HG03060 (cell line): ENCODE measurements at regions not wholly inside any gene's neighbourhood (a gene's known extent, or its start where the extent isn't known, plus 50 kb on each side); places are given as distances from the start of the nearest gene placed in this dataset.

Experiments
- ATAC-seq: cut with Tn5 transposase; IDR thresholded peaks from one replicate; pipeline ENCODE4 v1.9.1; 2021; ENCODE audit warnings: low read depth, moderate number of reproducible peaks; ENCODE audit not compliant: unreplicated experiment

- no peak for ATAC-seq
Measured at GRCh38 chr5:74251141-74252035, 389.1 kb downstream of the ENC1 start.

GRCh38 chr5:74250304-74251102 is 390.0 kb downstream of the ENC1 start:
- ATAC-seq = no peak

GRCh38 chr5:74248576-74248975 is 392.0 kb downstream of the ENC1 start:
- ATAC-seq = no peak

- no peak for ATAC-seq
Measured at GRCh38 chr5:74244406-74244805, 396.1 kb downstream of the ENC1 start.

- ATAC-seq = no peak
Measured at GRCh38 chr5:74243634-74244033, 396.9 kb downstream of the ENC1 start.

- no peak for ATAC-seq
Measured at GRCh38 chr5:74242516-74242915, 398.0 kb downstream of the ENC1 start.

GRCh38 chr5:74241751-74242140 is 398.8 kb downstream of the ENC1 start:
- no peak for ATAC-seq

DNA sequence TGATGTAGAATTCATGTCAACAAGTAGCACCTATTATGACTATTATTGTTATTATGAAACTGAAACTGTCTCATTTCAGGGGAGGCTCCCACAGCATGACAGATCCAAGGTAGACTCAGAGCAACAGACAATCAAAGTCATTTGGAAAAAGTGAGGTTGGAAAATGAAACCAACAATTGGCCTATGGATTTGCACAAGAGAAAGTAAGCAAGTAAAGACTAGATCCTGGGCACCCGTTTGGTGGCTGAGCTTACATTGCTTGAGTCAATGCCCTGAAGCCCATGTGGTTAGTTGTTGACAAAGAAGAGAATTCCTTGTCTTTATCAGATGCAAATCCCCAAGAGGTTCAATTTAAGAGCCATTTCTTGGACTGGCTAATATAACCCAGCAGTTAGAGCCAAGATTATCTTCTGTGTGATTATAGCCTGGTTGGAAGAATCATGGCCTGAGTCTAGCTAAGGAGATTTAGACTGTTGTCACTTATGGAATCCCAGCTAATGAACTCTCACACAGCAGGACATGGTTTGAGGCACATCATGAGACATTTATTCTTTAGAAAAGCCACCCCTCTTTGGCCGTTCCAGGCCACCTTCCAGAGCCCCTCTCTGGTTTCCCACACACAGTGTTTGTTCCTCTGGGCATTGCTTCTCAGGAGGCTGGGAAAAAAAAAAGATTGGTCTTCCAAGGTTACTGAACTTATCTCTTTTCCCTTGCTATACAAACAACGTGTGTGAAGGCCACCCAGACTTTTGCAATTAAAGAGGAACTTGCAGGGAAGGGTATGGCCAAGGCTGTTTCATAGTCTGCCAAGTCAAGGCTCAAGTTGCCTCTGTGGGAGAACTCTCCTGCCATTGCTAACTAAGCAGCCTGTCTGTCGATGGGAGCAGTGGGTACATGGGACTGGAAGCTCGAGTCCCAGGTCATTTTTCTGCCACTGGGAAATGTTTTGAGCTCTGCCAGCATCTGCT is 399.5 kb downstream of the ENC1 start:
- ATAC-seq = no peak

DNA sequence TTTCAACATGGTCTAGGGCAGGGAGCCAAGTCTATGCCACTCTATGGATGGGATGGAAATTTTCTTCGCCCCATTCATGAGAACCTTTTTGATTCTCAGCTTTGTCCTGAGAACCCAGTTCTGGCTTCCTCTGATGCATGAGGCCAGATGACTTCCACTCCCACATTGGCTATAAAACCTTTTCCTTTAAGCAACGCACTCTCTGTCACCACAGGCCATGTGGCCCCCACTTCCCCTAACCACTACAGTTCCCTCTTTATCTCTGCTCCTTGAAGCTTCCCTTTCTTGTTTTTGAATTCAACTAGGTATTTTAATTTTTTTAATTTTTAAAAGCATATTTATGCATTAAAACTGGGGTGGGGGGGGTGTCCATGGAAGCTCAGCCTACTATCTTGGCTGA is 401.3 kb downstream of the ENC1 start:
- ATAC-seq = no peak

GRCh38 chr5:74237571-74238145 is 402.9 kb downstream of the ENC1 start:
- ATAC-seq = no peak

DNA sequence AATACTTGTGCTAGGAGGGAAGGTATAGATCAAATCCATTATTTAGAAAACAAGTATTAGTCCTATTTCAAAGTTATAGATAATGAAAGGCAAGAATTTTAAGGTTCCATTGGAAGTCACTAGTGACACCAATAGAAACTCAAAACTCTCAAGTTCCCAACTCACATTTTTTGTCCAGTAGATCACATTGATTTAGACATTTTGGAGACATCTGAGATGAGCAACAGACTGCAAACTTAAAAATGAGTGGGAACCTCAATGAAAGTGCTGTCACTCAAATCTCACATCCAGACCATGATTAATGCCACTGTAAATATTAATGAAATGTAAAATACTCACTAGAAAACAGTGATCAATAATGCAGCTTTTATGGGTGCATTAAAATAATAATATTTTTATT is 405.0 kb downstream of the ENC1 start:
- no peak for ATAC-seq

GRCh38 chr5:74233571-74233970 is 407.0 kb downstream of the ENC1 start:
- ATAC-seq = no peak

GRCh38 chr5:74233091-74233490 is 407.4 kb downstream of the ENC1 start:
- ATAC-seq = no peak

- no peak for ATAC-seq
Measured at GRCh38 chr5:74232276-74232675, 408.3 kb downstream of the ENC1 start.

DNA sequence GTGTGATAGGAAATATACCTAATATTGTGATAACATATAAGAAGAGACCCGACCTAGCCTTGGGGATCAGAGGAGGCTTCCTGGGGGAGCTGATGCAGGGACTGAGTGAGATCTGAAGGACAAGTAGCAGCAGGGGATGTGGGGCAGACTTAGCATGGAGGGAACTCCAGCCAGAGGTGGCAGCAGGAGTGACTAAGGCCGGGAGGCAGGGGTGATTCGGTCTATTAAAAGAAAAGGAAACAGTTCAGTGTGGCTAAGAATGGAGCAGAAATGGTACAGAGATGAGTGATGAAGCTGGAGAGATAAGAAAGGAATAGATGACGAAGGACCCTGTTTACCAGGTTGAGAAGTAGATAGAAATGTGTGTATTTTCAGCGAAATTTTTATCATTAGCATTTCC is 408.8 kb downstream of the ENC1 start:
- ATAC-seq = no peak

DNA sequence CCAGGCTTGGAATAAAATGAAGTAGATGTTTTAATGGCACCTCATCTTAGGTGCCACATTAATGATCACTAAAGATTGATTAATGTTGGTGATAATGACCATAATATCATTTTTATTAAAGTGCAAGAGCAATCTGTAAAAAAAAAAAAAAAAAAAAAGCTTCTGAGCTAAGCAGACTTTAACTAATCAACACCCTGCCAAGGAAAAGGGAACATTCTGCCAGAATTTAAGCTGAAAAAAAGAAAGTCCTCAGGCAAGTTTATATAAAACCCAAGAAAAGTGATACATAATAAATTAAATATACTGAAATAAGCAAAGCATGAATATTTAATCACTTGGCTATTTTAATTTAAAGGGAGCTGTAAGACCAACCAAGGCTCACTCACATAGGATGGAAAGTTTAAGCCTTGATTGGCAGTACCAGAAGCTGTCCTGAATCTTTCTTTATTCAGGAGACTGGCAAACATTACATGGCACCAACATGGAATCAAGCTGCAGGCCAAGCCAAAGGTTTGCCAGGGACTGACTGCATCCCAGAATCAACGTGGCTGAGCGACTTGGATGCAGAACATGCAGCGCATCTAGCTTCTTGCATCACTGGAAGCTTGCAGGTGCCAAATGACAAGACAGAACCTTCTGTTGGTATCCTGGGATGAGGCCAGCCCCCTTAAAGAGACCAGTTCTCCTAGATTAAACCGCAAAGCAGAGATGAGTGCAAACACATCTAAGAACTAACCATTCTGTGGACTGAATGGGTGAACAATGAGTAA is 413.6 kb downstream of the ENC1 start:
- no peak for ATAC-seq

GRCh38 chr5:74225587-74225986 is 414.9 kb downstream of the ENC1 start:
- ATAC-seq = no peak

GRCh38 chr5:74224331-74224730 is 416.2 kb downstream of the ENC1 start:
- ATAC-seq = no peak

GRCh38 chr5:74222806-74223205 is 417.7 kb downstream of the ENC1 start:
- ATAC-seq = no peak
